GM21723 (cell line): ENCODE measurements at regions not wholly inside any gene's neighbourhood (a gene's known extent, or its start where the extent isn't known, plus 50 kb on each side); places are given as distances from the start of the nearest gene placed in this dataset.
A peak's percentile ranks its signal among the peaks of the same experiment; 100 is the strongest.
"Not testable (repeated sequence)": the region's sequence is repeated elsewhere in the genome, so short reads cannot be mapped to it uniquely, and the experiment has no call there.

ENCODE experiments used
- ATAC-seq: cut with Tn5 transposase; IDR thresholded peaks from one replicate; pipeline ENCODE4 v1.9.1; 2021; ENCODE audit warnings: mild to moderate bottlenecking, moderate library complexity; ENCODE audit not compliant: unreplicated experiment

- ATAC-seq: no peak
Measured at GRCh38 chr5:154593071-154593470, 115.0 kb upstream of the HAND1 start.

- ATAC-seq: no peak
Measured at GRCh38 chr5:154590093-154590724, 112.2 kb upstream of the HAND1 start.

- no peak for ATAC-seq
Measured at GRCh38 chr5:154589511-154589910, 111.5 kb upstream of the HAND1 start.

GRCh38 chr5:154588833-154589425 lies 110.9 kb upstream of the HAND1 start:
- ATAC-seq: not testable (repeated sequence)

- no peak for ATAC-seq
Measured at GRCh38 chr5:154588091-154588774, 110.2 kb upstream of the HAND1 start.

GRCh38 chr5:154587123-154588026 lies 109.3 kb upstream of the HAND1 start:
- no peak for ATAC-seq

- no peak for ATAC-seq
Measured at GRCh38 chr5:154583671-154584177, 105.7 kb upstream of the HAND1 start.

GRCh38 chr5:154580422-154580821 lies 102.4 kb upstream of the HAND1 start:
- ATAC-seq: no peak

GRCh38 chr5:154577416-154577815 lies 99.4 kb upstream of the HAND1 start:
- no peak for ATAC-seq

- ATAC-seq: no peak
Measured at GRCh38 chr5:154576429-154576806, 98.4 kb upstream of the HAND1 start.

GRCh38 chr5:154575546-154576428 lies 97.8 kb upstream of the HAND1 start:
- ATAC-seq: peak; percentile 96

GRCh38 chr5:154573011-154573410 lies 95.0 kb upstream of the HAND1 start:
- ATAC-seq: no peak

- no peak for ATAC-seq
Measured at GRCh38 chr5:154571325-154572035, 93.5 kb upstream of the HAND1 start.

- ATAC-seq: no peak
Measured at GRCh38 chr5:154570572-154571324, 92.7 kb upstream of the HAND1 start.

- ATAC-seq: no peak
Measured at GRCh38 chr5:154568589-154568988, 90.6 kb upstream of the HAND1 start.

- ATAC-seq: no peak
Measured at GRCh38 chr5:154567155-154567554, 89.1 kb upstream of the HAND1 start.

- ATAC-seq: no peak
Measured at GRCh38 chr5:154566146-154566680, 88.2 kb upstream of the HAND1 start.

GRCh38 chr5:154565123-154565522 lies 87.1 kb upstream of the HAND1 start:
- ATAC-seq: no peak
